ENCODE measurements at regions not wholly inside any gene's neighbourhood (a gene's known extent, or its start where the extent isn't known, plus 50 kb on each side); places are given as distances from the start of the nearest gene placed in this dataset.

DNA sequence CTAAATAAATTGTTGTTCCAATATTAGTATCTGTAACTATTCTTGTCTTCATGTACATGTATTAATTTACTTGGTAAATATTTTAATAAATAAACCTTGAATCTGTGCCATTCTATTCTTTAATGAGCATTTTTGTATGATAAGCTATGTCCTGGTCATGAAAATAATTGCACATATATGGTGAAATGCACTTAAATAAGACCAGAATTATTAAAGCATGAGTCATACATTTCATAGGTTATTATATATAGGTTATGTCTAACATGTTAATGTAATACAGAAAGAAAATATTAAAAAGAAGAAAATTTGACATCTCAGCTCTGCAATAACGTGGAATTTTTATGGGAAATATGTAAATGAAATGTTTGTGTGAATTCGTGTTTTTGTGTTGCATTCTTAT lies 1168.1 kb downstream of the TAF11L14 start:
- TF ChIP-seq EZH2 (IDR thresholded peaks at IDR 0.05; ENCODE audit: borderline replicate concordance), result no peak
- TF ChIP-seq, protein P1, sequence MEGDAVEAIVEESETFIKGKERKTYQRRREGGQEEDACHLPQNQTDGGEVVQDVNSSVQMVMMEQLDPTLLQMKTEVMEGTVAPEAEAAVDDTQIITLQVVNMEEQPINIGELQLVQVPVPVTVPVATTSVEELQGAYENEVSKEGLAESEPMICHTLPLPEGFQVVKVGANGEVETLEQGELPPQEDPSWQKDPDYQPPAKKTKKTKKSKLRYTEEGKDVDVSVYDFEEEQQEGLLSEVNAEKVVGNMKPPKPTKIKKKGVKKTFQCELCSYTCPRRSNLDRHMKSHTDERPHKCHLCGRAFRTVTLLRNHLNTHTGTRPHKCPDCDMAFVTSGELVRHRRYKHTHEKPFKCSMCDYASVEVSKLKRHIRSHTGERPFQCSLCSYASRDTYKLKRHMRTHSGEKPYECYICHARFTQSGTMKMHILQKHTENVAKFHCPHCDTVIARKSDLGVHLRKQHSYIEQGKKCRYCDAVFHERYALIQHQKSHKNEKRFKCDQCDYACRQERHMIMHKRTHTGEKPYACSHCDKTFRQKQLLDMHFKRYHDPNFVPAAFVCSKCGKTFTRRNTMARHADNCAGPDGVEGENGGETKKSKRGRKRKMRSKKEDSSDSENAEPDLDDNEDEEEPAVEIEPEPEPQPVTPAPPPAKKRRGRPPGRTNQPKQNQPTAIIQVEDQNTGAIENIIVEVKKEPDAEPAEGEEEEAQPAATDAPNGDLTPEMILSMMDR (IDR thresholded peaks at IDR 0.05; ENCODE audit: poor library complexity), result no peak
